GM23248 (cell line): ENCODE measurements at regions not wholly inside any gene's neighbourhood (a gene's known extent, or its start where the extent isn't known, plus 50 kb on each side); places are given as distances from the start of the nearest gene placed in this dataset.

Experiments
- EZH2 ChIP-seq: fragments of 200-600 bp; sonication (generic); IDR thresholded peaks from 2 replicates; pipeline ENCODE4 v1.6.1; 2018; ENCODE audit warnings: antibody characterized with exemption, mild to moderate bottlenecking; ENCODE audit not compliant: insufficient read depth, poor library complexity, severe bottlenecking
- EZH2phosphoT487 ChIP-seq: fragments of 200-600 bp; sonication (generic); IDR thresholded peaks from 2 replicates; pipeline ENCODE4 v1.6.1; 2018; ENCODE audit warnings: antibody characterized with exemption, moderate library complexity, mild to moderate bottlenecking, low read depth; ENCODE audit not compliant: insufficient read depth

DNA sequence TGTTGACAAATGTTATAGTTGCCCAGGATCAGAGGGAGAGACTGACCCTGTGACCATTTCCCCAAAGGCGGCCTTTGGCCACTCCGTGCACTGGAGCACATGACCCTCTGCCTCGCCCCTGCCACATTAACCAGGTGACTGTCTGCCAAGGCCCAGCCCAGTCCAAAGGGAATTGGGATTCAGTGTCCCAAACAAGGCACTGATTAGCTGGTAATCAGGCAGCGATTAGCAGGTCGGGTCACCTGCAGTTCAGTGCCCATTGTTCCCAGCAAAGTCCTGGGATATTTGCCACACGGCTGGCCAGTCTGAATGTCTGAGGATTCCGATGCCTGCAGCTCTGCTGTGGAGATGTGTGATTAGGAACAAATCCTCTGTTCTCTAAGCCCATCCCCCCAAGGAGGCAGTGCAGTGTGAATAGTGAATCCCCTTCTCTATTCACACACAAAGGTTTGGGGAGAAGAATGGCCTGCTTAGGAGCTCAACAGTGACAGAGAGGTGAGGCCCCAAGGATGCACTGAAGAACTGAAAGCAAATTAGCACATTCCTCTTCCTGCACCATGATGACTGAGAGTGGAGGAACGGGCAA is 123.1 kb upstream of the MAF start:
- TF ChIP-seq EZH2 = no peak
- no peak for TF ChIP-seq EZH2phosphoT487
